K562 (cell line): ENCODE measurements at regions not wholly inside any gene's neighbourhood (a gene's known extent, or its start where the extent isn't known, plus 50 kb on each side); places are given as distances from the start of the nearest gene placed in this dataset.

ENCODE experiments used
- CC2D1A ChIP-seq: fragments of 450-650 bp; IDR thresholded peaks from 2 replicates; pipeline ENCODE4 v1.6.1; 2017; ENCODE audit warnings: mild to moderate bottlenecking
- CTCF ChIP-seq, 3 experiments: IDR thresholded peaks in 2 of 3; conservative IDR thresholded peaks in 1 of 3; 2 replicates each; pipeline ENCODE4 v1.5.1; 2011 to 2012; ENCODE audit warnings: low read length in 3 of 3, mild to moderate bottlenecking in 3 of 3, control low read depth in 2 of 3, improper control_type of control experiment in 1 of 3, inconsistent platforms in 1 of 3, low read depth in 1 of 3, mixed read lengths in 1 of 3, moderate library complexity in 1 of 3; ENCODE audit not compliant: insufficient read depth in 2 of 3
- E4F1 ChIP-seq: fragments of 250-450 bp; sonication (Bioruptor Pico); IDR thresholded peaks from 2 replicates; pipeline ENCODE4 v1.5.0; 2021; ENCODE audit warnings: mild to moderate bottlenecking, borderline replicate concordance
- EP300 ChIP-seq: IDR thresholded peaks from 2 replicates; pipeline ENCODE4 v1.6.1; 2012; ENCODE audit warnings: low read length, improper control_type of control experiment
- MEIS2 ChIP-seq: fragments of 450-650 bp; IDR thresholded peaks from 2 replicates; pipeline ENCODE4 v1.6.1; 2014; ENCODE audit warnings: mild to moderate bottlenecking; ENCODE audit not compliant: partially characterized antibody
- PHF8 ChIP-seq: fragments of 200-600 bp; sonication (generic); IDR thresholded peaks from 2 replicates; pipeline ENCODE4 v1.6.1; 2012; ENCODE audit warnings: mixed run types, mild to moderate bottlenecking, inconsistent platforms, low read length, moderate library complexity, borderline replicate concordance
- POLR2A ChIP-seq: fragments of 450-650 bp; conservative IDR thresholded peaks from 2 replicates; pipeline ENCODE4 v1.6.1; 2016
- REST ChIP-seq, 2 experiments: fragments of 450-650 bp; formaldehyde crosslinking in 1 of 2; IDR thresholded peaks; 2 replicates each; pipeline versions ENCODE4 v1.4.0 to v1.6.1; 2014 to 2020; ENCODE audit warnings: mild to moderate bottlenecking in 2 of 2, borderline replicate concordance in 1 of 2, low read depth in 1 of 2
- RFX1 ChIP-seq: fragments of 450-650 bp; IDR thresholded peaks from 2 replicates; pipeline ENCODE4 v1.6.1; 2016; ENCODE audit warnings: mild to moderate bottlenecking, moderate library complexity
- STAT5A ChIP-seq: IDR thresholded peaks from 2 replicates; pipeline ENCODE4 v1.6.1; 2012; ENCODE audit warnings: low read length, inconsistent platforms, borderline replicate concordance
- TAF9B ChIP-seq: fragments of 450-650 bp; IDR thresholded peaks from 2 replicates; pipeline ENCODE4 v1.6.1; 2018; ENCODE audit warnings: mild to moderate bottlenecking; ENCODE audit not compliant: partially characterized antibody
- THAP7 ChIP-seq: fragments of 250-450 bp; sonication (Bioruptor Pico); IDR thresholded peaks from 2 replicates; pipeline ENCODE4 v1.5.0; 2021
- ZFP1 ChIP-seq: fragments of 450-650 bp; formaldehyde crosslinking; IDR thresholded peaks from 2 replicates; pipeline ENCODE4 v1.4.0; 2020; ENCODE audit warnings: mild to moderate bottlenecking, mixed read lengths
- ZNF24 ChIP-seq: fragments of 450-650 bp; IDR thresholded peaks from 2 replicates; pipeline ENCODE4 v1.6.1; 2016
- ZNF695 ChIP-seq: fragments of 450-650 bp; formaldehyde crosslinking; IDR thresholded peaks from 2 replicates; pipeline ENCODE4 v1.4.0; 2020; ENCODE audit warnings: mild to moderate bottlenecking, moderate library complexity

- peak in 2 of 3 experiments; percentile 9 to 21; a peak in 1 of 6 replicates for TF ChIP-seq CTCF (IDR thresholded peaks at IDR 0.05 in 2 of 3, conservative IDR thresholded peaks at IDR 0.05 in 1 of 3; ENCODE audit: insufficient read depth in 2 of 3, low read depth in 1 of 3, low read length in 3 of 3)
- peak; percentile 78 for TF ChIP-seq ZFP1 (CRISPR knock-in tag)
- TF ChIP-seq EP300 = peak; percentile 87
- TF ChIP-seq PHF8 = no peak
- TF ChIP-seq REST (IDR thresholded peaks at IDR 0.05; ENCODE audit: borderline replicate concordance) = peak; percentile 6; the same call in 1 of the 2 replicates
- TF ChIP-seq REST (CRISPR knock-in tag; IDR thresholded peaks at IDR 0.05; ENCODE audit: low read depth) = no peak
- TF ChIP-seq MEIS2 = peak; percentile 93
- TF ChIP-seq THAP7 (CRISPR knock-in tag) = no peak
- peak; percentile 29; the same call in 1 of the 2 replicates for TF ChIP-seq STAT5A
- peak; percentile 95 for TF ChIP-seq RFX1
- TF ChIP-seq ZNF24 = no peak
- TF ChIP-seq E4F1 (CRISPR knock-in tag) = no peak
- TF ChIP-seq CC2D1A = peak; percentile 84; the same call in 1 of the 2 replicates
- TF ChIP-seq TAF9B = peak; percentile 12
- no peak for TF ChIP-seq ZNF695 (CRISPR knock-in tag)
- no peak for TF ChIP-seq POLR2A
These were observed 206.8 kb downstream of the SIM1 start (continued) for GRCh38 chr6:100257793-100258395.
